ENCODE measurements at regions not wholly inside any gene's neighbourhood (a gene's known extent, or its start where the extent isn't known, plus 50 kb on each side); places are given as distances from the start of the nearest gene placed in this dataset.
"Not testable (repeated sequence)": the region's sequence is repeated elsewhere in the genome, so short reads cannot be mapped to it uniquely, and the experiment has no call there.

- no peak for DNase-seq (ENCODE audit: low read depth in 3 of 3, low spot score in 1 of 3)
Measured at GRCh38 chr10:4639960-4640359, 186.0 kb upstream of the AKR1E2 start.

GRCh38 chr10:4638099-4638498, 187.9 kb upstream of the AKR1E2 start:
- no peak for DNase-seq (ENCODE audit: low read depth in 3 of 3, low spot score in 1 of 3)

DNA sequence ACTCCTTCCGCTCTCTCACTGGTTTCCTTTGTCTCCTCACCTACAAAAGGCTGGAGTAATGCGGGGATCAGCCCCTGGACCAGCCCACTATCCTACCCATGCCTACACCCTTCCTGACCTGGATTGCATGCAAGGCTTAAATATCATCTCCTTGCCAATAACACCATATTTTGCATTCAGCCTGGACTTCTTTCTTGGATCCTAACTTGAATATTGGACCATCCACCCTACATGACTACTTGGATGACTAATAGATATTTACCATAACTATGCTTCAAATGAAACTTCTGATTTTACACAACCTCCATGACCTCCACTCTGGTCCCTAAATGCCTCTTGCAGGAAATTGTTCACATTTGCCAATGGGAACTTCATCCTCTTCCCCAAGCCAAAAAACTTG, 188.3 kb upstream of the AKR1E2 start:
- DNase-seq (ENCODE audit: low read depth in 3 of 3, low spot score in 1 of 3), result no peak

GRCh38 chr10:4635883-4636282, 190.1 kb upstream of the AKR1E2 start:
- DNase-seq (ENCODE audit: low read depth in 3 of 3, low spot score in 1 of 3), result no peak

DNA sequence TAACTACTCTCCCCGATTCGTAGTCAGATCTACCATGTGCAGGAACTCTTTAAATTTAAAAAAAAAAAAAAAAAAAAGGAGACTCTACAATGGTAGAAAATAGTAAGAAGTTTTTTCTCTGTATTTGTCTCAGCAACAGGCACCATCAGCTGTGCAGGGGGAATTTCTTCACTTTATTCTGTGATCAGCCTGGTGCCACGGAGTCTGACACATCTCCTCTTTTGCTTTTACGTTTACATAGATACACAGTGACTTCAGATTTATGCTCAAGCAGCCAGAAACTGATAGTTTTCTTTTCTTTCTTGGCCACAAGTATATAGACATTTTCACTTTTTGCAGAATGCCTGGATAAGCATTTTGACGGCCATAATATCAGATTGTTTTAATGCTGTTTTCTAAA, 190.6 kb upstream of the AKR1E2 start:
- DNase-seq (ENCODE audit: low read depth in 3 of 3, low spot score in 1 of 3), result no peak

GRCh38 chr10:4633776-4634175, 192.2 kb upstream of the AKR1E2 start:
- no peak for DNase-seq (ENCODE audit: low read depth in 3 of 3, low spot score in 1 of 3)

- DNase-seq (ENCODE audit: low read depth in 3 of 3, low spot score in 1 of 3), result no peak
Measured at GRCh38 chr10:4633186-4633585, 192.8 kb upstream of the AKR1E2 start.

- DNase-seq (ENCODE audit: low read depth in 3 of 3, low spot score in 1 of 3), result no peak
Measured at GRCh38 chr10:4632757-4633156, 193.2 kb upstream of the AKR1E2 start.

DNA sequence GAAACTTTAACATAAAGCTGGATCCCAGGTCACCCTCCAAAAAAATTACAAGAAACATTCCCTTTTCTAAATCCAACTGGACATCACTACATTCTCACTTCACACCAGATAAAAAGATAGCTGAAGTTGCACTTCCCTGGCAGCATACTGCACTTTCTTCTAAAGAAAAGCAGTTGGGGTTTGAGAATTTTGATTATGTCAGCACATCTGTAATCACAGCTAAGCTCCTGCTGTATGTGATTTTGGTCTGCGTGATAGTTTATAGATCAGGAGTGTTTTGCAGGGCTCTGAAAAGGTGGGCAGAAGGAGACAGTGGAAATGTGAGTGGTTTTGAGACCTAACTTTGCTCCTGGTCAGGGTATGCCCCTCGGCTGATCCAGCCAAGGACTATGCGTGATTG, 199.1 kb upstream of the AKR1E2 start:
- DNase-seq (ENCODE audit: low read depth in 3 of 3, low spot score in 1 of 3), result no peak

DNA sequence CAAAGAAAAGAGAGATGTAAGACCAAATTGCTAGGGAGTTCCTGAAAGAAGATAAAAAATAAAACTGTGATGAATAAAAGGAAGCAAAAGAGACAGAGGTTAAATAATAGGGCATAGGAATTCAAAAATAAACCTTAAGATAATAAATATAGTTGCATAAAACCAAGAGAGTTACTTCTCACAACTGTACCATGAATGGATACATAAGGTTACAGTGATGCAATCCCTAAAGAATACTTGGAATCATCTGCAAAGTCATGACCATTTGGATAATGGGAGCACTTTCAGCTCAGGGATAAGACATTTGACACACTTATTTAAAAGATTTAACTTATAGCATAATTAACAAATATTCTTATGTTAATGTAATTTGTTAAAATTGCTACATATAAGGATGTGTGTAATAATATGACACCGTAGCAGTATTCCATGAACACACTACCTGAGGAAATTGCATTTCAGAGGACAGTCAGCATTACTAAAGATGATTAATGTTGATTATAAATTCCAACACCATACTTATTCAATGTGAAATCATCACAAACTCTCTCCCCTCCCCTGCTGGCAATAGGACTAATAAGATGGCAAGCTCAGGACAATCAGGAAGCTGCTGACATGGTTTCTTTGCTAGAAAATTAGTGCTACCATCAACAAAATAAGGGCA, 202.1 kb upstream of the AKR1E2 start:
- DNase-seq (ENCODE audit: low read depth in 3 of 3, low spot score in 1 of 3), result no peak

GRCh38 chr10:4623200-4623599, 202.8 kb upstream of the AKR1E2 start:
- no peak for DNase-seq (ENCODE audit: low read depth in 3 of 3, low spot score in 1 of 3)

- DNase-seq (ENCODE audit: low read depth in 3 of 3, low spot score in 1 of 3), result no peak
Measured at GRCh38 chr10:4622384-4622783, 203.6 kb upstream of the AKR1E2 start.

DNA sequence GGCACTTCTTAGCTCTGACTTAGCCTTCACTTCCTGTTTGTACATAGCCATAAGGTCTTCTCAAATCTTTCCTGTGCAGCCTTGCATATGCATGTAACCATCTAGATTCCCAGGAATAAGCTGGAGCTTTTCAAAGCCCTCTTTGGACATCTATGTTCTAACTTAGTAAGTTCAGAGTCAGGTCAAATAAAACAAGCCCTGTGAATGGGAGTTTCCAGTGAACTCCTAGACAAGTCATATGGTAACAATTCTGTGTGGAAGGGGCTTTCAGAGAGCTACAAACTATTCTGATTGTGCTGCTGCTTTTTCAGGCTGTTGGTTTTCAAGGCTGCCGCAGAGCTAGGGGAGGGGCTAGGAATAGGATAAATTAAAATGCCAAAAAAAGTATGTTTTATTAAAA, 208.4 kb upstream of the AKR1E2 start:
- no peak for DNase-seq (ENCODE audit: low read depth in 3 of 3, low spot score in 1 of 3)

DNA sequence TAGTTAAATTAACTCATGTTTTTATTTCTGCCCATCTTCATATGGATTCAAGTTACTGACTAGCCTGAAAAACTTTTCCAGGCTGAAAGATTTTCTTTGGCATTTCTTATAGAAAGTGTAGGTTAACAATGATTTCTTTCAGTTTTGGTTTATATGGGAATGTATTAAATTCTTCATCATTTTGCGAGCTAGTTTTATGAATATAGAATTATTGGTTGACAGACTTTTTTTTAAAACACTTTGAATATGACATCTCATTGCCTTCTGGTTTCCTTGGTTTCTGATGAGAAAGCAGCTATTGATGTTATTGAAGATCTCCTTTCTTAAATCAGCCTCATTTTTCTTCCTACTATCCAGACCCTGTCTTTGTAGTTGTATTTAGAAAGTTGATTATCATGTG, 211.0 kb upstream of the AKR1E2 start:
- no peak for DNase-seq (ENCODE audit: low read depth in 3 of 3, low spot score in 1 of 3)

DNA sequence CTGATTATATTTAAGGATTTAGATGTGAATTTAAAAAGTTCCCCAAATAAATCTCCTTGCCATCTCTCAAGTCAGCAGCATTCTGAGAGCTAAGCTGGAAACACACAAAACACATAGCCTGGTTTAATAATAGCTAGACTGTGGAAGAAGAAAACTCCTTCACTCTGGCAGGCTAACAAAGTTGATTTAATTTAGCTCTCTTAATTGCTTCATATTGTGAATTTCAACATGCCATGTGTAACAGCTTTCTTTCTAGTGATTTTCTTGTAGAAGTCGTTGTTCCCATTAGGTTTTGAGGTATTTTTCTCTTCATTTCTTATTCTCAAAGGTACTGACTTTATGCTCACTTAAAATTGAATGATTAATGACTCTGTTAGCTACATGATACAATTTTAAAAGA, 216.8 kb upstream of the AKR1E2 start:
- no peak for DNase-seq (ENCODE audit: low read depth in 3 of 3, low spot score in 1 of 3)

GRCh38 chr10:4607681-4608080, 218.3 kb upstream of the AKR1E2 start:
- DNase-seq (ENCODE audit: low read depth in 3 of 3, low spot score in 1 of 3), result no peak

DNA sequence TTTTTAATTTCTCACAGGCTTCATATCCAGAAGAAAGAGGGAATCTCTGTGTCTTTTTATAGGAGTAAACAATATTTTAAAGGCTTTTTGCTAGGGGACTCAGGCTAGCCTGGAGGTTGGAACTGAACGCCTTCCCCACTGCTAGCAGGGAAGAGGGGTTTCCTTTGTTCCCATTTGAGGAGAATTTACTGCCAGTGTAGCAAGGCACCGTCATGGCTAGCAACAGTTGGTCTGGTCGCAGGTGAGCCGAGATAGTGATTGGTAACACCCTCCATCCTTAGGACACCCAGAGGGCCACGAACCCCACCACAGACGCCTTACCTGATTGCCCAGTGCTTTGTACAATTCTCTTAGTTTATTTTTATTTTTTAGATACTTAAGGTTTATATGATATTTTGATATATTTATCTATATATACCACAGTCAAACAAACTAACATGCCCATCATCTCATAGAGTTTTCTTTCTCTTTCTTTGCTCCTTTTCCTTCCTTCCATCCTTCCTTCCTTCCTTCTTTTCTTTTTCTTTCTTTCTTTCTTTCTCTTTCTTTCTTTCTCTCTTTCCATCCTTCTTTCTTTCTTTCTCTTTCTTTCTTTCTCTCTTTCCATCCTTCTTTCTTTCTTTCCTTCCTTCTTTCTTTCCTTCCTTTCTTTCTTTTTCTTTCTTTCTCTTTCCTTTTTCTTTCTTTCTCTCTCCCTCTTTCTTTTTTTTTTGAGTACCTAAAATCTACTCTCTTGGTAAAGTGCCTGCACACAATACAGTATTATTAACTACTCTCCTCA, 219.0 kb upstream of the AKR1E2 start:
- DNase-seq (ENCODE audit: low read depth in 3 of 3, low spot score in 1 of 3), result no peak

GRCh38 chr10:4602764-4603491, 223.1 kb upstream of the AKR1E2 start:
- no peak for DNase-seq (ENCODE audit: low read depth in 3 of 3, low spot score in 1 of 3)

DNA sequence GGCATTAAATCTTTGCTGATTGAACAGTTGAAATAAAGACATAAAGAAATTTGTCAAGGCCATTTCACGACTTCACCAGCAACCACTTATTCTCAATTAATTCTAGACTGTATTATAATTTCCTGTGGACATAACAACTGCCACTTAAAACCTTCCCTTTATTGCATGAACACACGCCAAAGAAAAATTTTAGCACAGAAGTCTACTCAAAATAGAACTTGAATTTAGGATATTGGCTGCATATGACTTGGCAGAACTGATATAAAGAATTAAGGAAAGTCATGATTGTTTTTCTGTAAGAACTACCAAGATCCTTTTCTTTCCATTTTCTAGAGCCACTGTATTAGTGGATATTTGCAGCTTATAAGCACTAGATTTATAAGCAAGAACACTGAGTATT, 226.5 kb upstream of the AKR1E2 start:
- DNase-seq (ENCODE audit: low read depth in 3 of 3, low spot score in 1 of 3), result no peak

DNA sequence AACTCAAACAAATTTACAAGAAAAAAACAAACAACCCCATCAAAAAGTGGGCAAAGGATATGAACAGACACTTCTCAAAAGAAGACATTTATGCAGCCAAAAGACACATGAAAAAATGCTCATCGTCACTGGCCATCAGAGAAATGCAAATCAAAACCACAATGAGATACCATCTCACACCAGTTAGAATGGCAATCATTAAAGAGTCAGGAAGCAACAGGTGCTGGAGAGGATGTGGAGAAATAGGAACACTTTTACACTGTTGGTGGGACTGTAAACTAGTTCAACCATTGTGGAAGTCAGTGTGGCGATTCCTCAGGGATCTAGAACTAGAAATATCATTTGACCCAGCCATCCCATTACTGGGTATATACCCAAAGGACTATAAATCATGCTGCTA, 228.1 kb upstream of the AKR1E2 start:
- not testable (repeated sequence) for DNase-seq (ENCODE audit: low read depth in 3 of 3, low spot score in 1 of 3)

DNA sequence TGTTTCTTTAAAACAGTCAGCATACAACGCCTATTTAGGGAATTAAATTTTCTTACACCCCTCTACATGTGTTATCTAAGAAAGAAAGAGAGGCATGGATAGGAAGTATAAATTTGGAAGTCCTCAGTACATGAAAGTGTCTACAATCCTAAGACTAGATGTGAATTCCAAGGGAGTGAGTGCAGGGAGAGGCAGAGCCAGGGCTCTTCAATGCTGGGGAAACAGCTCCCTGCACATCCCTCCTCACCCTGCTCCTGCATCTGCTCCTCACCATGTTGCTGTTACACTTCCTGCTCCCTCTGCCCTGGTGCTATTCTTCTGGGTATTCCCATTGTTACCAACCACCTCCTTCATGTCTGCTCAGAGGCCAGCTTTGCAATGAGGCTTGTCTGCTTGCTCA, 229.1 kb upstream of the AKR1E2 start:
- no peak for DNase-seq (ENCODE audit: low read depth in 3 of 3, low spot score in 1 of 3)

GRCh38 chr10:4595719-4596319, 230.2 kb upstream of the AKR1E2 start:
- no peak for DNase-seq (ENCODE audit: low read depth in 3 of 3, low spot score in 1 of 3)

Data from stimulated activated CD4-positive, alpha-beta T cell treated with anti-CD3 and anti-CD28 coated beads, TNF-alpha, amount 100 ng/mL, for 1 hour (primary cell).